Gastroesophageal sphincter (tissue), 4 donors: ENCODE measurements at regions not wholly inside any gene's neighbourhood (a gene's known extent, or its start where the extent isn't known, plus 50 kb on each side); places are given as distances from the start of the nearest gene placed in this dataset.
"Not testable (repeated sequence)": the region's sequence is repeated elsewhere in the genome, so short reads cannot be mapped to it uniquely, and the experiment has no call there.

Experiments
- ATAC-seq: fragments of 150-250 bp; one replicate; pipeline ENCODE4 v1.9.1; 2016; ENCODE audit warnings: mild to moderate bottlenecking, moderate library complexity
- H3K27ac ChIP-seq, 4 donors: fragments of 200-600 bp; sonication (generic) in 3 of 4; 1 replicate in 3 of 4; 2 replicates in 1 of 4; pipeline ENCODE4 v1.5.1; 2016 to 2019
- H3K27me3 ChIP-seq: fragments of 200-600 bp; sonication (generic); one replicate; pipeline ENCODE4 v1.5.1; 2019
- H3K36me3 ChIP-seq, 2 donors: fragments of 200-600 bp; sonication (generic); one replicate each; pipeline ENCODE4 v1.5.1; 2019; ENCODE audit warnings: control low read depth in 1 of 2
- H3K4me1 ChIP-seq, 3 donors: fragments of 200-600 bp; sonication (generic); 1 replicate in 2 of 3; 2 replicates in 1 of 3; pipeline ENCODE4 v1.5.1; 2016 to 2019; ENCODE audit warnings: control low read depth in 2 of 3
- H3K4me3 ChIP-seq, 2 donors: fragments of 200-600 bp; sonication (generic); one replicate each; pipeline ENCODE4 v1.5.1; 2019; ENCODE audit warnings: mild to moderate bottlenecking in 1 of 2, moderate library complexity in 1 of 2
- H3K9me3 ChIP-seq, 3 donors: fragments of 200-600 bp; sonication (generic); one replicate each; pipeline ENCODE4 v1.5.1; 2017 to 2019; ENCODE audit warnings: control low read depth in 2 of 3
- CTCF ChIP-seq, 4 experiments: fragments of 200-600 bp in 2 of 4; fragments of 450-650 bp in 2 of 4; sonication (generic) in 1 of 4; IDR thresholded peaks; one replicate each; pipeline ENCODE4 v1.5.1; 2017 to 2019; ENCODE audit warnings: antibody characterized with exemption in 4 of 4, mild to moderate bottlenecking in 2 of 4, moderate library complexity in 2 of 4
- EP300 ChIP-seq: sonication (generic); formaldehyde crosslinking; IDR thresholded peaks from one replicate; pipeline ENCODE4 v1.6.1; 2017; ENCODE audit warnings: antibody characterized with exemption, mild to moderate bottlenecking
- POLR2A ChIP-seq, 2 donors: fragments of 450-650 bp; IDR thresholded peaks; one replicate each; pipeline ENCODE4 v1.6.1; 2017; ENCODE audit warnings: antibody characterized with exemption in 2 of 2, mild to moderate bottlenecking in 2 of 2, moderate library complexity in 1 of 2
- POLR2AphosphoS5 ChIP-seq: sonication (generic); formaldehyde crosslinking; IDR thresholded peaks from one replicate; pipeline ENCODE4 v1.6.1; 2017; ENCODE audit warnings: antibody characterized with exemption
- WGBS, 2 donors: methylation state at CpG; one replicate each; pipeline ENCODE4 v1.1.5; 2018; ENCODE audit warnings: low coverage in 1 of 2; 5-methylcytosine and 5-hydroxymethylcytosine counted together

- H3K4me1 ChIP-seq, result no peaks in the 10 kb centered on the region
- H3K27ac ChIP-seq, result peak overlapping the region in 1 of 4 donors; percentile 19
- WGBS, 2 donors, result 40 to 47% methylated on average over 1 to 5 of the region's 5 CpGs
- no peaks in the 10 kb centered on the region for H3K36me3 ChIP-seq
- no peak overlapping the region for H3K4me3 ChIP-seq
- H3K9me3 ChIP-seq, result no peaks in the 10 kb centered on the region
- TF ChIP-seq POLR2AphosphoS5 (no peak), EP300 (no peak), CTCF (IDR thresholded peaks at IDR 0.05) (no peak), POLR2A (IDR thresholded peaks at IDR 0.05) (no peak)
- no peaks in the 10 kb centered on the region for H3K27me3 ChIP-seq
- ATAC-seq, result peak; percentile 83
Observed at GRCh38 chr6:150494241-150494640, 105.4 kb upstream of the PLEKHG1 start.

- H3K27me3 ChIP-seq, result no peaks in the 10 kb centered on the region
- H3K36me3 ChIP-seq, result no peaks in the 10 kb centered on the region
- H3K27ac ChIP-seq, result no peak overlapping the region
- no peak overlapping the region for H3K4me3 ChIP-seq
- H3K4me1 ChIP-seq, result no peaks in the 10 kb centered on the region
- WGBS, 2 donors, result 100% methylated on average over 1 of the region's 1 CpG
- H3K9me3 ChIP-seq, result no peaks in the 10 kb centered on the region
- ATAC-seq, result no peak
- TF ChIP-seq POLR2A (IDR thresholded peaks at IDR 0.05), result no peak
- no peak for TF ChIP-seq POLR2AphosphoS5
- no peak for TF ChIP-seq CTCF (IDR thresholded peaks at IDR 0.05)
- no peak for TF ChIP-seq EP300
Observed at GRCh38 chr6:150495126-150495525, 104.6 kb upstream of the PLEKHG1 start.

GRCh38 chr6:150496629-150497028 is 103.1 kb upstream of the PLEKHG1 start:
- H3K4me3 ChIP-seq, result no peak overlapping the region
- WGBS, 2 donors, result 82 to 100% methylated on average over 1 to 2 of the region's 2 CpGs
- no peak overlapping the region for H3K27ac ChIP-seq
- no peaks in the 10 kb centered on the region for H3K36me3 ChIP-seq
- H3K27me3 ChIP-seq, result no peaks in the 10 kb centered on the region
- H3K9me3 ChIP-seq, result no peaks in the 10 kb centered on the region
- H3K4me1 ChIP-seq, result no peaks in the 10 kb centered on the region
- TF ChIP-seq POLR2A (IDR thresholded peaks at IDR 0.05) (no peak), CTCF (IDR thresholded peaks at IDR 0.05) (no peak), POLR2AphosphoS5 (no peak), EP300 (no peak)
- no peak for ATAC-seq

GRCh38 chr6:150499882-150500312 is 99.8 kb upstream of the PLEKHG1 start:
- WGBS, 2 donors, result 61 to 78% methylated on average over 3 of the region's 3 CpGs
- H3K36me3 ChIP-seq, result no peaks in the 10 kb centered on the region
- ATAC-seq, result no peak

GRCh38 chr6:150500568-150500967 is 99.1 kb upstream of the PLEKHG1 start:
- not testable (repeated sequence) for H3K9me3 ChIP-seq, H3K4me3 ChIP-seq, H3K36me3 ChIP-seq, H3K27ac ChIP-seq, H3K27me3 ChIP-seq, H3K4me1 ChIP-seq, ATAC-seq
- 41 to 100% methylated on average over 2 of the region's 2 CpGs for WGBS, 2 donors

More at GRCh38 chr6:150499882-150500312, 99.8 kb upstream of the PLEKHG1 start:
- H3K9me3 ChIP-seq, result no peaks in the 10 kb centered on the region
- no peak overlapping the region for H3K4me3 ChIP-seq
- H3K4me1 ChIP-seq, result no peaks in the 10 kb centered on the region
- TF ChIP-seq CTCF (IDR thresholded peaks at IDR 0.05), result no peak
- no peak for TF ChIP-seq POLR2AphosphoS5
- no peak for TF ChIP-seq POLR2A (IDR thresholded peaks at IDR 0.05)
- TF ChIP-seq EP300, result no peak
- H3K27ac ChIP-seq, result no peak overlapping the region
- no peaks in the 10 kb centered on the region for H3K27me3 ChIP-seq
